Stomach (tissue), 8 donors: ENCODE measurements at regions not wholly inside any gene's neighbourhood (a gene's known extent, or its start where the extent isn't known, plus 50 kb on each side); places are given as distances from the start of the nearest gene placed in this dataset.

ENCODE experiments used
- DNase-seq, 2 donors: peaks; one replicate each; pipeline versions ENCODE4 v3.0.0 to v3.0.0-alpha.2; 2013 to 2019
- H3K27ac ChIP-seq, 5 donors: fragments of 200-600 bp in 4 of 5; sonication (generic) in 4 of 5; one replicate each; pipeline ENCODE4 v1.5.1; 2013 to 2019; ENCODE audit warnings: mild to moderate bottlenecking in 1 of 5, moderate library complexity in 1 of 5
- H3K27me3 ChIP-seq, 3 donors: fragments of 200-600 bp; sonication (generic); one replicate each; pipeline ENCODE4 v1.5.1; 2017 to 2019; ENCODE audit warnings: mixed run types in 1 of 3
- H3K36me3 ChIP-seq, 4 donors: fragments of 200-600 bp; sonication (generic); 1 replicate in 3 of 4; 2 replicates in 1 of 4; pipeline ENCODE4 v1.5.1; 2016 to 2019
- H3K4me1 ChIP-seq, 4 donors: fragments of 200-600 bp; sonication (generic); one replicate each; pipeline ENCODE4 v1.5.1; 2016 to 2019
- H3K4me3 ChIP-seq, 4 donors: fragments of 200-600 bp; sonication (generic) in 3 of 4; one replicate each; pipeline ENCODE4 v1.5.1; 2016 to 2019; ENCODE audit warnings: mild to moderate bottlenecking in 1 of 4
- H3K9me3 ChIP-seq, 4 donors: fragments of 200-600 bp; sonication (generic); one replicate each; pipeline ENCODE4 v1.5.1; 2016 to 2019
- CTCF ChIP-seq, 7 experiments: fragments of 450-650 bp in 4 of 7; fragments of 200-600 bp in 3 of 7; sonication (generic) in 3 of 7; IDR thresholded peaks; one replicate each; pipeline ENCODE4 v1.5.1; 2016 to 2019; ENCODE audit warnings: antibody characterized with exemption in 7 of 7, control low read depth in 2 of 7, mild to moderate bottlenecking in 1 of 7
- EP300 ChIP-seq: sonication (generic); formaldehyde crosslinking; IDR thresholded peaks from one replicate; pipeline ENCODE4 v1.6.1; 2017; ENCODE audit warnings: antibody characterized with exemption
- POLR2A ChIP-seq, 4 donors: fragments of 450-650 bp; IDR thresholded peaks; one replicate each; pipeline ENCODE4 v1.6.1; 2016; ENCODE audit warnings: antibody characterized with exemption in 4 of 4, control low read depth in 2 of 4, mild to moderate bottlenecking in 1 of 4, moderate library complexity in 1 of 4
- POLR2AphosphoS5 ChIP-seq, 3 donors: sonication (generic); formaldehyde crosslinking; IDR thresholded peaks; one replicate each; pipeline ENCODE4 v1.6.1; 2016; ENCODE audit warnings: antibody characterized with exemption in 3 of 3
- WGBS, 5 donors: extraction: QIAGEN DNeasy Blood & Tissue Kit in 3 of 5; methylation state at CpG; one replicate each; pipeline versions ENCODE4 v1.1.5 to v1.1.7; 2013 to 2018; 5-methylcytosine and 5-hydroxymethylcytosine counted together
- intact Hi-C: fragments of 100-400 bp; cut with DNase I; formaldehyde crosslinking; loops from one replicate; pipeline ENCODE4 v1.15.1; 2023; ENCODE audit warnings: low total_unique reads
- donor health status: healthy with polysubstance abuse.
- donor health status: Bipolar disorder and iron deficiency.
- donor health status: healthy.

DNA sequence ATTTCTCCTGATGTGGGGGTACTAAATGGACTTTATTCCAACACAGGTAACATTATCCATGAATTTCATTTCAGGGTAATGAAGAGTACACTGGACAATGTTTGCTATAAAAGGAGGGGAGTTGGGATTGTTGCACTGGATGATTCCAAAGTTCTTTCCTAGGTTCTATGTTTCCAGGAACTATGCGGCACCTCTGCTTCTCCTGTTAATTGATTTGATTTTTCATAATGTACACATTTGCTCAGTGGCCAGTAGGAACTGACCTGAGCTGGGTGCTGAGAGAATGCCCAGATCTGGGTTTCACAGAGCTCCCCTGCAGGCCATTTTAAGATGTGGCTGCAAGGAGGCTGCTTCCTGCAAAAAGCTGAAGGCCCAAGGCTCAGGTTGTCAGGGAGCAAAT is 171.7 kb downstream of the KLF13 start:
- no peak for DNase-seq
- intact Hi-C loops, result no loop called here
- Histone ChIP-seq H3K27ac (no peak overlapping the region), H3K36me3 (peaks cover 0 to 9% (median 0%) of the 10 kb centered on the region in 4 donors), H3K4me1 (no peaks in the 10 kb centered on the region), H3K9me3 (no peaks in the 10 kb centered on the region), H3K4me3 (no peak overlapping the region), H3K27me3 (no peaks in the 10 kb centered on the region)
- 35 to 60% (median 55%) methylated on average over 1 of the region's 1 CpG for WGBS, 5 donors
- TF ChIP-seq POLR2AphosphoS5 (IDR thresholded peaks at IDR 0.05) (no peak), CTCF (IDR thresholded peaks at IDR 0.05) (no peak), POLR2A (IDR thresholded peaks at IDR 0.05) (no peak), EP300 (no peak)

DNA sequence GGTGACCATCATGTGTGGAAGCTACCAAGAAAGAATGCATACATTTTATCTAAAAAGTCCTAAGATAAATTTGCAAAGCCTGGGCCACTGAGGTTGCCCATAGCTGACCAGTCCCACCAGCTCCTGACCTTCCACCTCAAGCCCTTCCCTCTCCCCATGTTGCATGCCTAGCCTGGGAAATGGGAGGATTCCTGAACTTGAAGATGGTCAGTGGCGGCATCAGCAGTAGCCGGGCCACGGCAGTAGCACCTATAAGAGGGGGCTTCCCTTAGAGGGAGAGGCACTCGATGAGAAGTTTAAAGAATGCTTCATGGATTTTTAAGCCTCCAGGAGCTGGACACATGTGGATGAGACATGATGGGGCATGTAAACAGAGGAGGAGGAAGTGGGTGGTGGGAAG is 172.1 kb downstream of the KLF13 start:
- no peak for DNase-seq
- TF ChIP-seq POLR2AphosphoS5 (IDR thresholded peaks at IDR 0.05) (no peak), CTCF (IDR thresholded peaks at IDR 0.05) (no peak)
- Histone ChIP-seq H3K4me1 (no peaks in the 10 kb centered on the region), H3K36me3 (peaks cover 0 to 9% (median 0%) of the 10 kb centered on the region in 4 donors), H3K9me3 (no peaks in the 10 kb centered on the region), H3K4me3 (no peak overlapping the region), H3K27me3 (no peaks in the 10 kb centered on the region), H3K27ac (no peak overlapping the region)
- intact Hi-C loops, result no loop called here
- WGBS, 5 donors, result 90 to 95% (median 91%) methylated on average over 4 of the region's 4 CpGs

DNA sequence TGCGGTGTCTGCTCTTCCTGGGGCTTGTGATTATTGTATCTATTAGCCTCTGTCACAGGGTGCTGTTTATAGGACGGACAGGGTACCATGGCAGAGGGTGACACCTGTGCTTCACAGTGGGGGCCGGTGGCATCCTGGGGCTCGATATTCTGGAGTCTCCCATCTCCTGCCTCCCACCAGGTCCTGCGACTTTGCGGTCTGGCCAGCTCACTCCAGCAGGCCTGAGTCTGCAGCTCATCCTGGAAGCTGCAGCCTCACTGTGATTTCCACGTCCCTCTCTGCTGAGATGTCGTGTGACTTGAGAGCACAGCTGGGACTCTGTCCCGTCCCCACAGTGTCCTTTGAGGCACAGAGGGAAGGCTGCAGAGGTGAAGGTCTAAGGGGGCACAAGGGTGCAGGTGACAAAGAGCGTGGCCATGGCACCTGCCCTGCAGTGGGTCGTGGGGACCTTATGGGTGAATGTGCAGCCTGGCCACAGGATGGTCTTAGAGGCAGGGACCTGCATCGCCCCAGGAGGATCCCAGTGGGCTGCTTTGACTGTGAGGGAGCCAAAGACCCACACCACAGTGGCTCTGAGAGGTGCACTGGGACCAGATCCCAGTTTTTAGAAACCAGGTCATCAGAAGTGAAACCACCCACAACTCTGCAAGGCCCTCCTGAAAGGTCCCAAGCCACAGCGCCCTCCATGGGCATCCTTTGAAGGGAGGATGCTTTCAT is 172.8 kb downstream of the KLF13 start:
- Histone ChIP-seq H3K4me1 (no peaks in the 10 kb centered on the region), H3K9me3 (no peaks in the 10 kb centered on the region), H3K4me3 (no peak overlapping the region), H3K27me3 (no peaks in the 10 kb centered on the region), H3K36me3 (peaks cover 0 to 9% (median 0%) of the 10 kb centered on the region in 4 donors), H3K27ac (no peak overlapping the region)
- whole genome bisulfite sequencing, 5 donors, result 86 to 94% (median 89%) methylated on average over 8 to 13 of the region's 13 CpGs
- DNase-seq, result no peak
- no peak for TF ChIP-seq POLR2AphosphoS5 (IDR thresholded peaks at IDR 0.05)
- TF ChIP-seq POLR2A (IDR thresholded peaks at IDR 0.05), result no peak
- no peak for TF ChIP-seq EP300
- no peak for TF ChIP-seq CTCF (IDR thresholded peaks at IDR 0.05)
- intact Hi-C loops, result no loop called here

- Histone ChIP-seq H3K4me3 (no peak overlapping the region), H3K27ac (no peak overlapping the region), H3K4me1 (no peaks in the 10 kb centered on the region), H3K36me3 (peaks cover 0 to 9% (median 0%) of the 10 kb centered on the region in 4 donors), H3K27me3 (no peaks in the 10 kb centered on the region), H3K9me3 (no peaks in the 10 kb centered on the region)
- TF ChIP-seq POLR2A (IDR thresholded peaks at IDR 0.05) (no peak), POLR2AphosphoS5 (IDR thresholded peaks at IDR 0.05) (no peak), EP300 (no peak), CTCF (IDR thresholded peaks at IDR 0.05) (no peak)
- DNase-seq, result peak in 1 of 2 donors; percentile 34
- intact Hi-C loops, result no loop called here
- WGBS, 5 donors, result 83 to 88% (median 83%) methylated on average over 21 to 23 of the region's 23 CpGs
Observed at GRCh38 chr15:31499953-31500765, 173.5 kb downstream of the KLF13 start.
